ENCODE measurements at regions not wholly inside any gene's neighbourhood (a gene's known extent, or its start where the extent isn't known, plus 50 kb on each side); places are given as distances from the start of the nearest gene placed in this dataset.

- H3K27me3 ChIP-seq (ENCODE audit: insufficient read depth in 3 of 3, low read length in 2 of 3): no peaks in the 10 kb centered on the region
- no peak for ATAC-seq
Measured at GRCh38 chr5:3349704-3350565, 245.7 kb upstream of the IRX1 start.

GRCh38 chr5:3348576-3349535, 246.8 kb upstream of the IRX1 start:
- H3K9me3 ChIP-seq: no peaks in the 10 kb centered on the region
- ATAC-seq (no peak), DNase-seq (peak in 1 of 2 donors; percentile 22)
- no peaks in the 10 kb centered on the region for H3K4me1 ChIP-seq
- 88 to 94% (median 89%) methylated on average over 22 of the region's 22 CpGs for WGBS, 3 donors
- intact Hi-C loops (cut with DNase I): no loop called here
- H3K36me3 ChIP-seq (ENCODE audit: insufficient read depth in 1 of 2, low read depth in 1 of 2): no peaks in the 10 kb centered on the region
- no peaks in the 10 kb centered on the region for H3K27me3 ChIP-seq (ENCODE audit: insufficient read depth in 3 of 3, low read length in 2 of 3)
- no peak overlapping the region for H3K4me3 ChIP-seq
- TF ChIP-seq CTCF (IDR thresholded peaks at IDR 0.05): no peak
- no peak overlapping the region for H3K27ac ChIP-seq

More at GRCh38 chr5:3349704-3350565, 245.7 kb upstream of the IRX1 start:
- H3K4me1 ChIP-seq: no peaks in the 10 kb centered on the region
- no peak for DNase-seq
- no peak overlapping the region for H3K4me3 ChIP-seq
- intact Hi-C loops (cut with DNase I): no loop called here
- no peaks in the 10 kb centered on the region for H3K9me3 ChIP-seq
- TF ChIP-seq CTCF (IDR thresholded peaks at IDR 0.05): no peak
- H3K27ac ChIP-seq: no peak overlapping the region
- WGBS, 3 donors: 87 to 92% (median 89%) methylated on average over 10 of the region's 10 CpGs
- H3K36me3 ChIP-seq (ENCODE audit: insufficient read depth in 1 of 2, low read depth in 1 of 2): no peaks in the 10 kb centered on the region

- DNase-seq (peak in 1 of 2 donors; percentile 7), ATAC-seq (no peak)
- Histone ChIP-seq H3K4me3 (no peak overlapping the region), H3K9me3 (no peaks in the 10 kb centered on the region), H3K36me3 (ENCODE audit: insufficient read depth in 1 of 2, low read depth in 1 of 2) (no peaks in the 10 kb centered on the region), H3K27me3 (ENCODE audit: insufficient read depth in 3 of 3, low read length in 2 of 3) (no peaks in the 10 kb centered on the region), H3K4me1 (no peaks in the 10 kb centered on the region), H3K27ac (no peak overlapping the region)
- WGBS, 3 donors: 91 to 95% (median 92%) methylated on average over 5 of the region's 5 CpGs
- intact Hi-C loops (cut with DNase I): no loop called here
- TF ChIP-seq CTCF (IDR thresholded peaks at IDR 0.05): no peak
Measured at GRCh38 chr5:3347741-3348140, 247.9 kb upstream of the IRX1 start.

GRCh38 chr5:3346111-3346820, 249.4 kb upstream of the IRX1 start:
- no peak overlapping the region for H3K4me3 ChIP-seq
- no peaks in the 10 kb centered on the region for H3K4me1 ChIP-seq
- TF ChIP-seq CTCF (IDR thresholded peaks at IDR 0.05): no peak
- no peaks in the 10 kb centered on the region for H3K9me3 ChIP-seq
- WGBS, 3 donors: 85 to 88% (median 88%) methylated on average over 26 of the region's 26 CpGs
- no peak for ATAC-seq
- no peaks in the 10 kb centered on the region for H3K36me3 ChIP-seq (ENCODE audit: insufficient read depth in 1 of 2, low read depth in 1 of 2)
- H3K27ac ChIP-seq: no peak overlapping the region
- no peaks in the 10 kb centered on the region for H3K27me3 ChIP-seq (ENCODE audit: insufficient read depth in 3 of 3, low read length in 2 of 3)
- peak in 1 of 2 donors; percentile 20 for DNase-seq
- intact Hi-C loops (cut with DNase I): no loop called here

Data from psoas muscle (tissue), 7 donors.